ENCODE measurements at regions not wholly inside any gene's neighbourhood (a gene's known extent, or its start where the extent isn't known, plus 50 kb on each side); places are given as distances from the start of the nearest gene placed in this dataset.
"Not testable (repeated sequence)": the region's sequence is repeated elsewhere in the genome, so short reads cannot be mapped to it uniquely, and the experiment has no call there.

- DNase-seq (ENCODE audit: low spot score): no peak
Measured at GRCh38 chr17:22253007-22253406, 560.7 kb downstream of the KCNJ18 start.

- no peak for DNase-seq (ENCODE audit: low spot score)
Measured at GRCh38 chr17:22265807-22266206, 573.5 kb downstream of the KCNJ18 start.

DNA sequence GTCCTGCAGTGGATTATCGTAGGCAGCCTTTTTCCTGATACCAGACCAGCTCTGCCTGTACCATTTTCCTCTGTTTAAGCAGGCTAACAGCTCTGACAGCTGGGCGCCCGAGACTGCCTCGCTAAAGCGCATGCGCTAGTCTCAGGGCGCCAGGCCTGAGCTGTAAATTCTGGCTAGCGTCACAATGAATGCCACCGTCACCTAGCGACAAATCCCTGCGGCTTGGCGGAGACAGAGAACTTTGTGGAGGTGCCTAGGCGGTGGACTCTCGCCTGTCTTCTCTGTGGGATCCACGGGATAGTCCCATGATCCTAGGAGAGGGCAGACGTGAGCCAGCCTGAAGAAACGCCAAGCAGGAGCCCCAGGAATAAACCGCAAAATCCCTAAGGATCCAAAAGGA is 573.9 kb downstream of the KCNJ18 start:
- no peak for DNase-seq (ENCODE audit: low spot score)

- DNase-seq (ENCODE audit: low spot score): no peak
Measured at GRCh38 chr17:22267019-22267418, 574.7 kb downstream of the KCNJ18 start.

DNA sequence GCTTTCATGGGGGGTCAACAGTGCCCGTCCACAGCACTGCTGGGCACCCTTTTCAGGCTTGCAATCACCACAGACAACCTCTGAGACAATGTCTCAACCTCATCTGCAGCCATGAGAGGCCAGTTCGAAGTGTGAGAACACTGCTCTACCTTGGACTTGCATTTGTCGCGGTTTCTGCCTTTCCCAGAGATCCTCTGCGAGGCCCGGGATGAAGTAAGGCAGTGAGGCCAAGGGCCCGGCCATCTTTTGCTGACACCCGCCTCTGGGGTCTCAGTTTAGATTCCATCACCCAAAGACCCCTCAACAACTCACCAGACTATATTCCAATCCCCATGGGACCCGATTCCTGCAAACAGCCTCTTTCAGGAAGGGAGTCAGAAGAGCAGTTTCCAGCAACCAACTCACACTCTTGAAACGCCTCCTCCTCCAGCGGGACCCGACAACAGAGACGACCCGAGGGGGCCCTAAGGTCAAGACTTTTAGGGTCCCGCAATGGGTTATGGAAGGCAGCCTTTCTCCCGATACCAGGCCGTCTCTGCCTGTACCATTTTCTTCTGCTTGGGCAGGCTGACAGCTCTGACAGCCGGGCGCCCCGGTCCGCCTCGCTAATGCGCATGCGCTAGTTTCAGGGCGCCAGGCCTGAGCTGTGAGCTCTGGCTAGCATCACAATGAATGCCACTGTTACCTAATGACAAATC is 576.0 kb downstream of the KCNJ18 start:
- DNase-seq (ENCODE audit: low spot score): no peak

DNA sequence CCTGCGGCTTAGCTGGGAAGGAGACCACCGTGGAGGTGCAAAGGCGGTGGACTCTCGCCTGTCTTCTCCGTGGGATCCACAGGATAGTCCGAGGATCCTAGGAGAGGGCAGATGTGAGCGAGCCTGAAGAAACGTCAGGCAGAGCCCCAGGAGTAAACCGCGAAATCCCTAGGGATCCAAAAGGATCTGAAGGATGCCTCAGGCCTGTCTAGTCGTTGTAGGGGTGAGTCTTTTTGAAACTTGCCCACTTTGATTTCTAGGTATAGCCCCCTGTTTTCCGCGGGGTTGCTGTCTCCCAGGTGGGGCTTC is 576.5 kb downstream of the KCNJ18 start:
- DNase-seq (ENCODE audit: low spot score): no peak

GRCh38 chr17:22270381-22270780 is 578.1 kb downstream of the KCNJ18 start:
- DNase-seq (ENCODE audit: low spot score): no peak

GRCh38 chr17:22270809-22271208 is 578.5 kb downstream of the KCNJ18 start:
- DNase-seq (ENCODE audit: low spot score): not testable (repeated sequence)

DNA sequence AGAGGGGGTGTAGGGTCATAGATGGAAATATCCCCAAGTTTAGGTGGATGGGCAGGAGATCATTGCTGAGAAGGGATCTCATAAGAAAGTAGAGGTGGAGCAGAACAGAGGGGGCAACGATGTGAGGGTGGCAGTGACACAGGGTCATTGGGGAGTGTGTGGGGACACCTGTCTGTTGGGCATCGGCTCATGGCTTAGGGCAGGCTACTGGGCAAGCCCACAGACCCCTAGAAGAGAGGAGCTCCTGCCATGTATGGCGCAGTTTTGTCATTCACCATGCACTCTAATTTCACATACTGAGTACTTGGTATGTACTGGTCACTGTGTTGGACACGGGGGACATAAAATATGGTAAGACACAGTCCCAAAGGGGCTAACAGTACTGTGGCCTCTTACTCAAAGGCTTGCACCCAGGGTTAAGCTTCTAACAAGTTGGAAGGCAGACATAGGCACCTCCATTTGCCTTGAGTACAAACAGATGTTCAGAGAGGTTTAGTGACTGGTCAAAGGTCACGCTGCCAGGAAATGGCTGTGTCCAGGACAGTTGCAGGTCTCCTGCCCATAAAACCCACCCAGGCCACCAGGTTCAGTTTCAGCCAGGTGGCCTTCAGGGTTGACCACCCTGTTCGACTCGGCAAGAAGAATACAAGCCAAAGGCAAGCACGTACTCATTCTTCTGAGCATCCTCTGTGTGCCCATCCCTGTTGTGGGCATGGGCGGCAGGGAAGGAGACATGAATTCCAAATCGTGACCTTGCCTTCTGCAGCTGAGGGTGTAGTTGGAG is 580.2 kb downstream of the KCNJ18 start:
- no peak for DNase-seq (ENCODE audit: low spot score)

DNA sequence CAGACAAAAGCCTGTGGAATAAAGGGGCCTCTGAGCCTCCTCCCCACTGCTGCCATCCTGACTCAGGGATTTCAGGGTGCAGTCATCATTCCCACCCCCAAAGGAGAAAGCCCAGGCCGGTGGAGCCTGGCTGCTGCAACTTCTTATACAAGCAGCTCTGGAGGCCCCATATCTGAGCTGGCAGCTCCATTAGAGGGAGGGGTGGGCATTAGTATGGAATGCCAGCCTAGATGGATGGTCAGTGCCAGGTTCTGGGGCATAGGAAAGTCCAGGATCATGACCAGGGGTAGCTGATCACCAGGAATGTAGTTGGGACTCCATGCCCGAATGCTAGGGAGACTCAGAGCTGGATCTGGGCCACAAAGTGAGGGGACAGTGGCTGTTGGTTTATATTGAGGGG is 581.0 kb downstream of the KCNJ18 start:
- DNase-seq (ENCODE audit: low spot score): no peak

- no peak for DNase-seq (ENCODE audit: low spot score)
Measured at GRCh38 chr17:22277595-22277994, 585.3 kb downstream of the KCNJ18 start.

DNA sequence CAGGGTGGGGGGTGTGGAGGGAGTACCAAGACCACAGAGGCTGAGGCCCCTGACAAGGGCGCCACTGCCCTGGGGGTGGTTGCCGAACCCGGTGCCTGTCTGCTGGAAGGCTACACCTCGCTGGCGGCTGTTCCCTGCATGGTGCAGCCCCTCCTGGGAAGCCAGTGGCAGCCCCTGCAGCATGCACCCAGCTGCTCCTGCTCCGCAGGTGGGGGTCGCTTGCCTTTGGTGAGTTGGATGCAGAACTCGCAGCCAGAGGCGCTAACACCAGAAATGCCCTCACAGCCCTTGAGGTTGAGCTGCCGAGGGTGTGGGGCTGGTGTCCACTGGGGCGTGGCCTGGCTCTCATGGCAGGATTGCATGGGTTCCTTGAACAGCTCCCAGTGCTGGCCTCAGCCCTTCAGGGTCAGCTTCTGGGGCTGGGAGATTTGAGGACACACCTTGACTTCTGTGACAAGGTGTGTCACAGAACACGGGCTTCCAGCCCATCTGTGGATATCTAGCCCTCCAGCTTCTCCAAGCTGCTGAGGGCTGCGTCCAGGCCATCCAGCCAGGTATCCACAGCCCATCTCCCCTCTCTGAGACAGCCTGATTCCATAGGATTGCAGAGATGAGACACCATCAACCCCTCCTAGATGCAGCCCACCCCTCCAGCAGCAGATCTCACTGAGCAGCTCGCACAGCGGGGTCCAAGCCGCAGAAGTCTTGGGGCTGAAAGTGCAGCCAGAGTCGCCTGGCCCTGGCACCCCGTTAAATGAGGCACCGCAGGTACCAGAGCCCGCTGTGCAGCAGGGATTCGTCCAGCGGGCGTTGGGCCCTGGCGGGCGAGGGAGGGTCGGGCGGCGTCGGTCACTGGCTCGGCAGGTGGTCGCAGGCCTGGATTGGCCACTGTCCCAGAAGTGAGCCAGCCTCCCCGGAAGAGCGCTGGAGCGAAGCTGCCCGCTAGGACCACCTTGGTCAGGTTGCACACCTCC is 586.3 kb downstream of the KCNJ18 start:
- no peak for DNase-seq (ENCODE audit: low spot score)

DNA sequence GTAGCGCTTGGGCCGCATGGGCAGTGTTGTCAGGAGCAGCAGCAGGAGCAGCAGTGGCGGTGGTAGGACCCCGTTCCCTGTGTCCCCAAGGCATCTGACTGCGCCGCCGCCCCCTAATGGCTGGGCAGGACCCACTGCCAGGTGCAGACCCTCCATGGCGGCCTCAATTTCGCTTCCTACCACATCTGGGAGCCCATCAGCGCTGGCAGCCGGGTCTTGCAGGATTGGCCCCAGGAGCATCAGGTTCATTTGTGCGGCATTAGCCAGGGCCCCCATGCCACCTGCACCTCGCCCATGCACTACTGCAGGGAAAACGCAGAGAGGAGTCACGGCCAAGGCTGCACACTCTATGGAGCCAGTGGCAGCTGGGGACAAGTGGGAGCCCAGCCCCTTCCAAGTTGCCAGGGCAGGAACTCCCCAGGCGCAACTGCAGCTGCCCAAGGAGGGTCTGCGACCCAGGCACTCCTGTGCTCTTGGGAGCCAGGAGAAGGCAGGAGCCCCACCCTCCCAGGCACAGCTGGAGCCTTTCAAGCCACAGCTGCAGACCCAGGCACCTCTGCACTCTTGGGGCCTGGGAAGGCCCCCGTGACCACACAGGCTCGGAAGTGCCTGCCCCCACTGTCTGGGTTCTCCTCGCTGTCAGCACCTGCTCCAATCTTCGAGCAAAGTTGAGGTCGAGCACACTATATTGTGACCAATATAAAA is 594.2 kb downstream of the KCNJ18 start:
- no peak for DNase-seq (ENCODE audit: low spot score)

GRCh38 chr17:22298484-22298951 is 606.2 kb downstream of the KCNJ18 start:
- DNase-seq (ENCODE audit: low spot score): not testable (repeated sequence)

GRCh38 chr17:22300177-22300576 is 607.9 kb downstream of the KCNJ18 start:
- no peak for DNase-seq (ENCODE audit: low spot score)

DNA sequence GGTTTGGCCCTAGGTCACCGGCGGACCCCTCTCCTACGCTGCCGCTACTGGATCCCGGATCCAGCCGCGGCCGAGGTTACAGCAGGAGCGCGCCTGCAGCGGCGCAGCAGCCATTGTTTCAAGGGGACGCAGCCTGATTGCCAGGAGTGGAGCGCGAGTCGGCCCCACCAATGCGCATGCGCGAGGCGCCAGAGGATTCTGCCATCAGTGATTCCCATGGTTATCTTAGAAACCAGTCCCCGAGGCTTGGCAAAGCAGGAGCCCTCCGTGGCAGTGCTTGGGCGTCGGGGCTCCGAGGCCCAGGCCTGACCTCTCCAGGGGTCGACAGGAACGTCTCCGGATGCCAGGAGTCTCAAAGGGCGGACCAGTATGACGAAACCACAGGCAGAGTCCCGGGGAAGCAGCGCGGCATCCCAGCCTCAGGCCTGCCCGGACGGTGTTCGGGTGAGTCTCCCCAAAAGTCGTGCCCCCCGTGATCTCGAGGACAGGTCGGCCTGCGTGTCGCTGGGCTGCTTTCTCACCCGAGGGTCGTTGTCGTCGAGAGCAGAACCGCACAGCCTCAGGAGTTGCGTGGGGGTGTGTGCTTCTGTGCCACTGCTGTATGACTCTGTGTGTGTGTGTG is 608.5 kb downstream of the KCNJ18 start:
- no peak for DNase-seq (ENCODE audit: low spot score)

GRCh38 chr17:22301353-22301745 is 609.0 kb downstream of the KCNJ18 start:
- no peak for DNase-seq (ENCODE audit: low spot score)

DNA sequence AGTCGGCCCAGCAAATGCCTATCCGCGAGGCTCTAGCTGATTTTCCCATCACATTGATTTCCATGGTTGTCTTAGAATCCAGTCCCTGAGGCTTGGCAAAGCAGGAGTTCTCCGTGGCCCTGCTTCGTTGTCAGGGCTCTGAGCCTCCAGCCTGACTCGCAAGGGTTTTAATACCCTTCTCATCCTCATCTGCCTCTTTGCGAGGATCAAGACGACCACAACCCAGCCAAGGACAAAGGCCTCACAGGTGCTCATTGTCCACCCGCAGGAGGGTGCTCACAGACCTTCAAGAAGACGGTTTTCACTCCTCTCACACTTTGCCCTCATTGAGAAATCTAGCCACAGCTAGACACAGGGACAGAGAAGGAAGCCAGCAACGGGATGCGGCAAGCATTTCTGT is 610.8 kb downstream of the KCNJ18 start:
- no peak for DNase-seq (ENCODE audit: low spot score)

DNA sequence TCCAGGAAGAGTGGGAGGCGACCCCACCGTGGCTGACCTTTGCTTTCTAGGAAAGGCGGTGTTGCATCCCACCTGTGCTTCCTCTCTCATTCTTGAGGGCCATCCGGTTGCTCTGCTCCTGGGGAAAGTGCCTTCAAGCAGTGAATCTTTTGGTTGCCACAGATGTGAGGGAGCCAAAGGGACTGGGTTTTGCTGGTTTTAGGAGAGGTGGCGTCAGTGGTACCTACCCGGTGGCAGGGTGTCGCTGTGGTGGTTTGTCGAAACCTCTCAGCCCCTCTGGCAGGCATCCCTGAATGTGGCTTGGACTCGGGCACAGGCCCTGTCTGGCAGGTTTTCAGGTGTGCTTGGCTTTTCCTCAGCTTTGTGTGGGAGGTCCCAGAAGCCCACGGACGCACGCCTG is 611.5 kb downstream of the KCNJ18 start:
- DNase-seq (ENCODE audit: low spot score): no peak

DNA sequence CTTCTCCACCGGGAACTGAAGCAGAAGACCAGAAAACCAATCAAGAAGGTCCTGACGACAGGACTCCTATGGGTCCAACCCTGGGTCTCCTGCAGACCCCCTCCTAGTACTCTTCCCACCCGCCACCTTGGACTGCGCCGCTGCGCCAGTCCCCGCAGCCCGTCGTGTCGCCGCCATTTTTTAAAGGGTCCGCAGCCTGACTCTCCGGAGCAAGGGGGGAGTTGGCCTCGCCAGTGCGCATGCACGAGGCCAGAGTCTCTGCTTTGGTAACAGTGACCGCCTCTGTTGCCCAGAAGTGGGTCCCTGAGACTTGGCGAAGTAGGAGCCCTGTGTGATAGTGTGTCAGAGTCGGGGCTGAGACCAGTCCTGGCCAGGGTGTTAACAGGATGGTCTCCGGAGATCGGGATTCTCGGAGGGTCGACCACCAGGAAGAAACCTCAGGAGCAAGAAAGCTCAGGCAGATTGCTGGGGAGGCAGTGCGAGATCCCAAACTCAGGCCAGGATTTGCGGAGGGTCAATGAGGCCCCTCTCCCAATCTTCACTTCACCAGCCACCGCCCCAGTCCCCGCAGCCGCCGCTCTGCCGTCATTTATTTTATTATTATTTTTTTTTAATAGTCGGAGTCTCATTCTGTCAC is 612.5 kb downstream of the KCNJ18 start:
- DNase-seq (ENCODE audit: low spot score): no peak

Measured in NAMALWA (cell line).